SK-N-SH treated with all-trans-retinoic acid at 6 μM for 48 hours (cell line): ENCODE measurements at regions not wholly inside any gene's neighbourhood (a gene's known extent, or its start where the extent isn't known, plus 50 kb on each side); places are given as distances from the start of the nearest gene placed in this dataset.

ENCODE experiments used
- ARNTL ChIP-seq: fragments of 450-650 bp; formaldehyde crosslinking; IDR thresholded peaks from 2 replicates; pipeline ENCODE4 v1.5.0; 2020; ENCODE audit warnings: low read depth, mild to moderate bottlenecking, moderate library complexity, borderline replicate concordance
- CREB5 ChIP-seq: fragments of 250-450 bp; sonication (Bioruptor Pico); IDR thresholded peaks from 2 replicates; pipeline ENCODE4 v1.5.1; 2020; ENCODE audit warnings: low read depth, mild to moderate bottlenecking, moderate library complexity
- OSR1 ChIP-seq: fragments of 250-450 bp; sonication (Bioruptor Pico); IDR thresholded peaks from 2 replicates; pipeline ENCODE4 v1.8.0; 2022; ENCODE audit warnings: moderate library complexity, mild to moderate bottlenecking, inconsistent platforms
- PATZ1 ChIP-seq: fragments of 250-450 bp; sonication (Bioruptor Pico); IDR thresholded peaks from 2 replicates; pipeline ENCODE4 v1.8.0; 2020; ENCODE audit warnings: mild to moderate bottlenecking, moderate library complexity, borderline replicate concordance
- RARB ChIP-seq: fragments of 250-450 bp; sonication (Bioruptor Pico); IDR thresholded peaks from 2 replicates; pipeline ENCODE4 v1.8.0; 2021; ENCODE audit warnings: mild to moderate bottlenecking, moderate library complexity
- ZFP3 ChIP-seq: fragments of 250-450 bp; sonication (Bioruptor Pico); IDR thresholded peaks from 2 replicates; pipeline ENCODE4 v1.5.0; 2020; ENCODE audit warnings: mild to moderate bottlenecking, moderate library complexity

- no peak for TF ChIP-seq ARNTL
- TF ChIP-seq OSR1 (CRISPR knock-in tag) = no peak
- TF ChIP-seq RARB (CRISPR knock-in tag) = no peak
- no peak for TF ChIP-seq ZFP3 (CRISPR knock-in tag)
- TF ChIP-seq PATZ1 = no peak
- no peak for TF ChIP-seq CREB5 (CRISPR knock-in tag)
Observed at GRCh38 chr1:5370311-5370710, 621.9 kb downstream of the NPHP4 start.
